K562 (cell line): ENCODE measurements at regions not wholly inside any gene's neighbourhood (a gene's known extent, or its start where the extent isn't known, plus 50 kb on each side); places are given as distances from the start of the nearest gene placed in this dataset.

ENCODE experiments used
- ATAC-seq: fragments of 200-7000 bp; cut with Tn5 transposase; 3 replicates; pipeline ENCODE4 v1.9.1; 2020; ENCODE audit warnings: moderate library complexity
- BruUV-seq: library from RNA; stranded (reverse); fragments of 400-500 nt; replicated peaks from 2 replicates; lab custom pipeline; 2021; lab: Mats Ljungman, UMichigan
- CTCF ChIA-PET: fragments of 300-600 bp; formaldehyde crosslinking; extraction: SDS; loops from one replicate; lab custom pipeline; 2021; ENCODE audit warnings: low intra/inter-chr PET ratio; lab: Yijun Ruan, JAX
- POLR2A ChIA-PET: fragments of 300-600, 350-650 bp; sonication (Branson Sonifier 250); formaldehyde crosslinking; extraction: SDS; loops from one replicate; lab custom pipeline; 2021; ENCODE audit warnings: antibody characterized with exemption, inconsistent platforms; lab: Yijun Ruan, JAX
- DNase-seq, 4 experiments: peaks; one replicate each; pipeline versions ENCODE4 v3.0.0 to v3.0.0-alpha.2; 2011 to 2018; ENCODE audit warnings: low spot score in 3 of 4, mixed read lengths in 3 of 4; ENCODE audit errors: extremely low read depth in 1 of 4
- FAIRE-seq: peaks from 2 replicates; lab custom pipeline; 2011; peaks lifted over from hg19 to GRCh38; lab: Jason Lieb, UNC
- H2AFZ ChIP-seq: 2 replicates; pipeline ENCODE4 v1.6.0; 2011; ENCODE audit warnings: low read depth, low read length, control low read depth, inconsistent platforms
- H3K27ac ChIP-seq: fragments of 200-600 bp; 3 replicates; pipeline ENCODE4 v1.8.0; 2011; ENCODE audit warnings: low read depth, mild to moderate bottlenecking, control low read depth, inconsistent platforms, low read length, moderate library complexity, mixed read lengths; ENCODE audit errors: extremely low read depth
- H3K27me3 ChIP-seq, 2 experiments: fragments of 300-600 bp in 1 of 2; 2 replicates in 1 of 2; 3 replicates in 1 of 2; pipeline versions ENCODE4 v1.6.0 to v1.8.0; 2011; ENCODE audit warnings: inconsistent platforms in 2 of 2, low read length in 2 of 2, mild to moderate bottlenecking in 1 of 2, mixed read lengths in 1 of 2, moderate library complexity in 1 of 2; ENCODE audit not compliant: control insufficient read depth in 2 of 2, insufficient read depth in 2 of 2
- H3K36me3 ChIP-seq: fragments of 300-600 bp; 3 replicates; pipeline ENCODE4 v1.8.0; 2011; ENCODE audit warnings: mild to moderate bottlenecking, low read length, inconsistent platforms; ENCODE audit not compliant: control insufficient read depth, insufficient read depth
- H3K4me1 ChIP-seq, 2 experiments: fragments of 200-600 bp in 1 of 2; replicated peaks in 1 of 2; 2 replicates in 1 of 2; 3 replicates in 1 of 2; pipeline versions ENCODE4 v1.5.1 to v1.8.0; 2011; ENCODE audit warnings: inconsistent platforms in 2 of 2, low read length in 2 of 2, mild to moderate bottlenecking in 1 of 2, mixed read lengths in 1 of 2, moderate library complexity in 1 of 2; ENCODE audit not compliant: control insufficient read depth in 2 of 2, insufficient read depth in 2 of 2
- H3K4me2 ChIP-seq: 2 replicates; pipeline ENCODE4 v1.6.1; 2011; ENCODE audit warnings: low read length, control low read depth, inconsistent platforms, mixed read lengths; ENCODE audit not compliant: insufficient read depth
- H3K4me3 ChIP-seq: fragments of 200-600 bp; sonication (generic), shearing (Covaris generic); 2 replicates; pipeline ENCODE4 v1.5.1; 2016; ENCODE audit warnings: control low read depth, inconsistent platforms
- H3K79me2 ChIP-seq: fragments of 200-600 bp; 3 replicates; pipeline ENCODE4 v1.8.0; 2011; ENCODE audit warnings: low read length, inconsistent platforms; ENCODE audit not compliant: control insufficient read depth, insufficient read depth
- H3K9ac ChIP-seq, 2 experiments: 2 replicates each; pipeline versions ENCODE4 v1.6.0 to v1.6.1; 2011; ENCODE audit warnings: low read depth in 2 of 2, low read length in 2 of 2, control low read depth in 1 of 2, inconsistent platforms in 1 of 2, mild to moderate bottlenecking in 1 of 2, mixed read lengths in 1 of 2; ENCODE audit not compliant: insufficient read depth in 1 of 2
- H3K9me1 ChIP-seq: one replicate; pipeline ENCODE4 v1.6.0; 2011; ENCODE audit warnings: inconsistent platforms, mild to moderate bottlenecking, low read length, moderate library complexity; ENCODE audit not compliant: control insufficient read depth, insufficient read depth
- H3K9me3 ChIP-seq: replicated peaks from 2 replicates; pipeline ENCODE4 v1.5.1; 2011; ENCODE audit warnings: low read depth, low read length, inconsistent platforms; ENCODE audit not compliant: control insufficient read depth, insufficient read depth
- H4K20me1 ChIP-seq: replicated peaks from 2 replicates; pipeline ENCODE4 v1.6.1; 2011; ENCODE audit warnings: low read length, inconsistent platforms, mixed read lengths; ENCODE audit not compliant: control insufficient read depth, insufficient read depth
- CEBPB ChIP-seq: fragments of 450-650 bp; IDR thresholded peaks from 2 replicates; pipeline ENCODE4 v1.6.1; 2016; ENCODE audit warnings: missing genetic modification characterization, missing compliant biosample characterization
- CHD1 ChIP-seq: fragments of 200-600 bp; sonication (generic); IDR thresholded peaks from one replicate; pipeline ENCODE4 v1.6.1; 2012; ENCODE audit warnings: mild to moderate bottlenecking, moderate library complexity, low read length, inconsistent platforms
- CREB1 ChIP-seq, 2 experiments: sonication (generic) in 1 of 2; formaldehyde crosslinking in 1 of 2; IDR thresholded peaks; 2 replicates each; pipeline versions ENCODE4 v1.6.1 to v1.8.0; 2012 to 2022; ENCODE audit warnings: inconsistent platforms in 1 of 2, mild to moderate bottlenecking in 1 of 2, missing genetic modification reagents in 1 of 2, moderate library complexity in 1 of 2
- CXXC5 ChIP-seq: fragments of 250-450 bp; sonication (Bioruptor Pico); IDR thresholded peaks from 2 replicates; pipeline ENCODE4 v1.8.0; 2022; ENCODE audit warnings: inconsistent platforms, mild to moderate bottlenecking, moderate library complexity
- E2F4 ChIP-seq: sonication (generic); formaldehyde crosslinking; IDR thresholded peaks from 2 replicates; pipeline ENCODE4 v1.8.0; 2022; ENCODE audit warnings: mild to moderate bottlenecking, low read depth, missing genetic modification reagents
- ERF ChIP-seq: fragments of 450-650 bp; formaldehyde crosslinking; IDR thresholded peaks from 2 replicates; pipeline ENCODE4 v1.4.0; 2020; ENCODE audit warnings: mild to moderate bottlenecking, mixed read lengths
- MTF1 ChIP-seq: fragments of 250-450 bp; sonication (Bioruptor Pico); IDR thresholded peaks from 2 replicates; pipeline ENCODE4 v1.9.0; 2021; ENCODE audit warnings: moderate library complexity, mild to moderate bottlenecking, inconsistent platforms, borderline replicate concordance
- NFATC3 ChIP-seq: fragments of 450-650 bp; IDR thresholded peaks from 2 replicates; pipeline ENCODE4 v1.6.1; 2017; ENCODE audit warnings: mild to moderate bottlenecking
- TAF9B ChIP-seq: fragments of 450-650 bp; IDR thresholded peaks from 2 replicates; pipeline ENCODE4 v1.6.1; 2018; ENCODE audit warnings: mild to moderate bottlenecking; ENCODE audit not compliant: partially characterized antibody
- VEZF1 ChIP-seq: fragments of 200-800 bp; sonication (Bioruptor generic); IDR thresholded peaks from 2 replicates; pipeline ENCODE4 v1.6.1; 2017; ENCODE audit warnings: missing genetic modification characterization, missing compliant biosample characterization
- ZNF224 ChIP-seq: sonication (generic); formaldehyde crosslinking; IDR thresholded peaks from 2 replicates; pipeline ENCODE4 v1.8.0; 2022; ENCODE audit warnings: mild to moderate bottlenecking, missing genetic modification reagents
- ZNF589 ChIP-seq: fragments of 200-800 bp; sonication (Bioruptor generic); IDR thresholded peaks from 2 replicates; pipeline ENCODE4 v1.6.1; 2016; ENCODE audit warnings: low read depth, missing genetic modification characterization, missing compliant biosample characterization
- WGBS: fragments of 100-300 bp; shearing (Covaris generic); methylation state at CpG from one replicate; pipeline ENCODE4 v1.1.6; 2016; ENCODE audit warnings: low coverage, mixed read lengths; ENCODE audit not compliant: insufficient coverage; ENCODE audit errors: missing lambda C conversion rate; 5-methylcytosine and 5-hydroxymethylcytosine counted together
- in situ Hi-C: fragments of 300-500 bp; cut with MboI; formaldehyde crosslinking; loops from 4 replicates; pipeline ENCODE4 v1.15.0; 2018; ENCODE audit warnings: inconsistent platforms, mixed read lengths
- intact Hi-C: fragments of 100-400 bp; cut with micrococcal nuclease; formaldehyde crosslinking; loops from 2 replicates; pipeline ENCODE4 v1.14.2; 2022
- TF ChIP-seq, protein P1 (sequence below): fragments of 250-450 bp; sonication (Bioruptor Pico); IDR thresholded peaks from 2 replicates; pipeline ENCODE4 v1.4.0; 2020; ENCODE audit warnings: borderline replicate concordance
- TF ChIP-seq, protein P2 (sequence below): fragments of 450-650 bp; conservative IDR thresholded peaks from 2 replicates; pipeline ENCODE4 v1.6.1; 2016; ENCODE audit warnings: missing genetic modification characterization, low read depth, mild to moderate bottlenecking, control low read depth, missing compliant biosample characterization

- no peak for TF ChIP-seq E2F4 (CRISPR knock-in tag)
- no peak for TF ChIP-seq CREB1 (IDR thresholded peaks at IDR 0.05)
- no peak for TF ChIP-seq CREB1 (CRISPR knock-in tag; IDR thresholded peaks at IDR 0.05)
- no peak for TF ChIP-seq TAF9B
- no peak for TF ChIP-seq CHD1
These were observed 114.7 kb downstream of the BUD13 start (continued) for GRCh38 chr11:116657842-116658825.

DNA sequence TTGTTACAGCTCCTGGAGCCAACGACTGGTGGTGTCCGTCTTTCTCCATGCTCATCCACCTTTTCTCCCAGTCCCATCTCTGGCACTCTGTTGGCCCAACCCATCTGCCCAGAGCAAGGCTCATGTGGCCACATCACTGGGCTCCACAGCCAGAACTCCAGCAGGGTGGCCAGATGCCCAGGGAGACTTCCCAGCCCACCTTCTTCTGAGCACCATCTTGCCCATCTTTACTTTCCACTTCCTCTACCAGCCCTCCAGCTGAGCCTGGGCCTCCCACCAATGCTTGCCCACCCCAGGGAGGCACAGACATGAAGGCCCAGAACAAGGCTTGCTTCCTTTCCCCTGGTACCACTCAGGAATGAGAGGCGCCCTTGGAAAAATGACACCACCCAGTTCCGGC, 116.8 kb downstream of the BUD13 start:
- Histone ChIP-seq H3K4me2 (no peak overlapping the region), H3K9ac (no peak overlapping the region), H2AFZ (no peak overlapping the region), H3K4me1 (peaks cover 0 to 4% of the 10 kb centered on the region in 2 experiments; a peak in 3 of 5 replicates), H3K36me3 (no peaks in the 10 kb centered on the region), H4K20me1 (no peaks in the 10 kb centered on the region), H3K9me3 (no peaks in the 10 kb centered on the region), H3K27me3 (no peaks in the 10 kb centered on the region), H3K4me3 (no peak overlapping the region), H3K79me2 (no peaks in the 10 kb centered on the region), H3K27ac (no peak overlapping the region), H3K9me1 (no peaks in the 10 kb centered on the region)
- 0% methylated on average over 4 of the region's 4 CpGs for WGBS
- POLR2A ChIA-PET, result interaction anchor here (0.7 kb wide), 1 partner anchor 8 kb away, joined by 3 read pairs; no protein-coding TSS in a partner anchor
- BruUV-seq, result no TSS peak
- DNase-seq (no peak), FAIRE-seq (no peak), ATAC-seq (no peak)
- in situ Hi-C loops (no loop called here), intact Hi-C loops (no loop called here)
- CTCF ChIA-PET, result no interaction called here
- TF ChIP-seq, protein P1, sequence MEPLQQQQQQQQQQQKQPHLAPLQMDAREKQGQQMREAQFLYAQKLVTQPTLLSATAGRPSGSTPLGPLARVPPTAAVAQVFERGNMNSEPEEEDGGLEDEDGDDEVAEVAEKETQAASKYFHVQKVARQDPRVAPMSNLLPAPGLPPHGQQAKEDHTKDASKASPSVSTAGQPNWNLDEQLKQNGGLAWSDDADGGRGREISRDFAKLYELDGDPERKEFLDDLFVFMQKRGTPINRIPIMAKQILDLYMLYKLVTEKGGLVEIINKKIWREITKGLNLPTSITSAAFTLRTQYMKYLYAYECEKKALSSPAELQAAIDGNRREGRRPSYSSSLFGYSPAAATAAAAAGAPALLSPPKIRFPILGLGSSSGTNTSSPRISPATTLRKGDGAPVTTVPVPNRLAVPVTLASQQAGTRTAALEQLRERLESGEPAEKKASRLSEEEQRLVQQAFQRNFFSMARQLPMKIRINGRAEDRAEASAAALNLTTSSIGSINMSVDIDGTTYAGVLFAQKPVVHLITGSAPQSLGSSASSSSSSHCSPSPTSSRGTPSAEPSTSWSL (CRISPR knock-in tag), result no peak
- TF ChIP-seq CXXC5 (CRISPR knock-in tag) (no peak), ERF (CRISPR knock-in tag) (no peak), NFATC3 (no peak), CEBPB (tag) (no peak), VEZF1 (CRISPR knock-in tag) (no peak), ZNF589 (CRISPR knock-in tag) (no peak), ZNF224 (no peak), MTF1 (no peak)
- TF ChIP-seq, protein P2, sequence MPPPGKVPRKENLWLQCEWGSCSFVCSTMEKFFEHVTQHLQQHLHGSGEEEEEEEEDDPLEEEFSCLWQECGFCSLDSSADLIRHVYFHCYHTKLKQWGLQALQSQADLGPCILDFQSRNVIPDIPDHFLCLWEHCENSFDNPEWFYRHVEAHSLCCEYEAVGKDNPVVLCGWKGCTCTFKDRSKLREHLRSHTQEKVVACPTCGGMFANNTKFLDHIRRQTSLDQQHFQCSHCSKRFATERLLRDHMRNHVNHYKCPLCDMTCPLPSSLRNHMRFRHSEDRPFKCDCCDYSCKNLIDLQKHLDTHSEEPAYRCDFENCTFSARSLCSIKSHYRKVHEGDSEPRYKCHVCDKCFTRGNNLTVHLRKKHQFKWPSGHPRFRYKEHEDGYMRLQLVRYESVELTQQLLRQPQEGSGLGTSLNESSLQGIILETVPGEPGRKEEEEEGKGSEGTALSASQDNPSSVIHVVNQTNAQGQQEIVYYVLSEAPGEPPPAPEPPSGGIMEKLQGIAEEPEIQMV (tag), result no peak
